ENCODE measurements at regions not wholly inside any gene's neighbourhood (a gene's known extent, or its start where the extent isn't known, plus 50 kb on each side); places are given as distances from the start of the nearest gene placed in this dataset.

- TF ChIP-seq ELK1 (IDR thresholded peaks at IDR 0.05; ENCODE audit: low read depth, low read length), result no peak
- no peak for TF ChIP-seq STAT1 (conservative IDR thresholded peaks at IDR 0.05)
- no peak for TF ChIP-seq GABPA (IDR thresholded peaks at IDR 0.05; ENCODE audit: low read depth)
- no peak for TF ChIP-seq RBBP5 (conservative IDR thresholded peaks at IDR 0.05)
- no peak for TF ChIP-seq SREBF2 (IDR thresholded peaks at IDR 0.05; ENCODE audit: low read length)
- TF ChIP-seq PAX8 (IDR thresholded peaks at IDR 0.05), result no peak
- no peak for TF ChIP-seq SREBF1 (IDR thresholded peaks at IDR 0.05; ENCODE audit: low read length)
- TF ChIP-seq MEF2B (IDR thresholded peaks at IDR 0.05; ENCODE audit: partially characterized antibody, poor library complexity, severe bottlenecking), result peak; percentile 59
- peak; percentile 62 for TF ChIP-seq CREM (IDR thresholded peaks at IDR 0.05; ENCODE audit: low read depth)
- TF ChIP-seq, protein P1, sequence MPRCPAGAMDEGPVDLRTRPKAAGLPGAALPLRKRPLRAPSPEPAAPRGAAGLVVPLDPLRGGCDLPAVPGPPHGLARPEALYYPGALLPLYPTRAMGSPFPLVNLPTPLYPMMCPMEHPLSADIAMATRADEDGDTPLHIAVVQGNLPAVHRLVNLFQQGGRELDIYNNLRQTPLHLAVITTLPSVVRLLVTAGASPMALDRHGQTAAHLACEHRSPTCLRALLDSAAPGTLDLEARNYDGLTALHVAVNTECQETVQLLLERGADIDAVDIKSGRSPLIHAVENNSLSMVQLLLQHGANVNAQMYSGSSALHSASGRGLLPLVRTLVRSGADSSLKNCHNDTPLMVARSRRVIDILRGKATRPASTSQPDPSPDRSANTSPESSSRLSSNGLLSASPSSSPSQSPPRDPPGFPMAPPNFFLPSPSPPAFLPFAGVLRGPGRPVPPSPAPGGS (IDR thresholded peaks at IDR 0.05; ENCODE audit: borderline replicate concordance, insufficient read depth, low read depth, low read length, poor library complexity, severe bottlenecking), result peak; percentile 89
- peak; percentile 58; the same call in 1 of the 2 replicates for TF ChIP-seq LARP7 (IDR thresholded peaks at IDR 0.05)
- TF ChIP-seq SMARCA5 (IDR thresholded peaks at IDR 0.05), result peak; percentile 89
- no peak for TF ChIP-seq ZNF622 (IDR thresholded peaks at IDR 0.05)
- TF ChIP-seq RUNX3 (IDR thresholded peaks at IDR 0.05; ENCODE audit: low read length), result peak; percentile 94
- TF ChIP-seq NFXL1 (IDR thresholded peaks at IDR 0.05; ENCODE audit: borderline replicate concordance), result no peak
- TF ChIP-seq TAF1 (IDR thresholded peaks at IDR 0.05; ENCODE audit: borderline replicate concordance, low read depth, low read length), result no peak
- TF ChIP-seq, protein P2, sequence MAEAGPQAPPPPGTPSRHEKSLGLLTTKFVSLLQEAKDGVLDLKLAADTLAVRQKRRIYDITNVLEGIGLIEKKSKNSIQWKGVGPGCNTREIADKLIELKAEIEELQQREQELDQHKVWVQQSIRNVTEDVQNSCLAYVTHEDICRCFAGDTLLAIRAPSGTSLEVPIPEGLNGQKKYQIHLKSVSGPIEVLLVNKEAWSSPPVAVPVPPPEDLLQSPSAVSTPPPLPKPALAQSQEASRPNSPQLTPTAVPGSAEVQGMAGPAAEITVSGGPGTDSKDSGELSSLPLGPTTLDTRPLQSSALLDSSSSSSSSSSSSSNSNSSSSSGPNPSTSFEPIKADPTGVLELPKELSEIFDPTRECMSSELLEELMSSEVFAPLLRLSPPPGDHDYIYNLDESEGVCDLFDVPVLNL (IDR thresholded peaks at IDR 0.05; ENCODE audit: low read depth, low read length), result no peak
- TF ChIP-seq NR2F1 (conservative IDR thresholded peaks at IDR 0.05), result no peak; the same call in 1 of the 2 replicates
- TF ChIP-seq YY1 (IDR thresholded peaks at IDR 0.05; ENCODE audit: low read depth, low read length), result peak; percentile 76
- TF ChIP-seq, protein P3, sequence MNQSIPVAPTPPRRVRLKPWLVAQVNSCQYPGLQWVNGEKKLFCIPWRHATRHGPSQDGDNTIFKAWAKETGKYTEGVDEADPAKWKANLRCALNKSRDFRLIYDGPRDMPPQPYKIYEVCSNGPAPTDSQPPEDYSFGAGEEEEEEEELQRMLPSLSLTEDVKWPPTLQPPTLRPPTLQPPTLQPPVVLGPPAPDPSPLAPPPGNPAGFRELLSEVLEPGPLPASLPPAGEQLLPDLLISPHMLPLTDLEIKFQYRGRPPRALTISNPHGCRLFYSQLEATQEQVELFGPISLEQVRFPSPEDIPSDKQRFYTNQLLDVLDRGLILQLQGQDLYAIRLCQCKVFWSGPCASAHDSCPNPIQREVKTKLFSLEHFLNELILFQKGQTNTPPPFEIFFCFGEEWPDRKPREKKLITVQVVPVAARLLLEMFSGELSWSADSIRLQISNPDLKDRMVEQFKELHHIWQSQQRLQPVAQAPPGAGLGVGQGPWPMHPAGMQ (IDR thresholded peaks at IDR 0.05; ENCODE audit: borderline replicate concordance), result no peak
- no peak for TF ChIP-seq FOXK2 (IDR thresholded peaks at IDR 0.05)
- peak; percentile 72; the same call in 1 of the 2 replicates for TF ChIP-seq PML (IDR thresholded peaks at IDR 0.05; ENCODE audit: low read length)
- TF ChIP-seq EGR1 (IDR thresholded peaks at IDR 0.05; ENCODE audit: borderline replicate concordance in 1 of 2, low read depth in 2 of 2, low read length in 2 of 2), result peak; percentile 32 to 98
- peak; percentile 26 for TF ChIP-seq RELA (IDR thresholded peaks at IDR 0.05; ENCODE audit: borderline replicate concordance, partially characterized antibody)
- no peak for TF ChIP-seq NKRF (conservative IDR thresholded peaks at IDR 0.05)
- no peak for TF ChIP-seq NR2C1 (IDR thresholded peaks at IDR 0.05)
Observed at GRCh38 chr6:188821-189655, 103.2 kb upstream of the DUSP22 start (continued).
